ENCODE measurements at regions not wholly inside any gene's neighbourhood (a gene's known extent, or its start where the extent isn't known, plus 50 kb on each side); places are given as distances from the start of the nearest gene placed in this dataset.
A peak's percentile ranks its signal among the peaks of the same experiment; 100 is the strongest.

GRCh38 chr12:59193476-59194050 lies 273.3 kb upstream of the LRIG3 start:
- no peaks in the 10 kb centered on the region for H3K36me3 Mint-ChIP-seq (ENCODE audit: insufficient read depth)
- H3K9me3 Mint-ChIP-seq = peaks cover 10% of the 10 kb centered on the region
- no peaks in the 10 kb centered on the region for H3K27me3 Mint-ChIP-seq (ENCODE audit: low read depth)
- DNase-seq (no peak), ATAC-seq (no peak)
- H3K4me3 Mint-ChIP-seq = no peak overlapping the region
- H3K4me1 Mint-ChIP-seq (ENCODE audit: low read depth) = no peaks in the 10 kb centered on the region

- DNase-seq (no peak), ATAC-seq (no peak)
- H3K9me3 Mint-ChIP-seq = peaks cover 10% of the 10 kb centered on the region
- H3K4me1 Mint-ChIP-seq (ENCODE audit: low read depth) = no peaks in the 10 kb centered on the region
- no peaks in the 10 kb centered on the region for H3K27me3 Mint-ChIP-seq (ENCODE audit: low read depth)
- no peaks in the 10 kb centered on the region for H3K36me3 Mint-ChIP-seq (ENCODE audit: insufficient read depth)
- no peak overlapping the region for H3K4me3 Mint-ChIP-seq
These were observed 271.1 kb upstream of the LRIG3 start for GRCh38 chr12:59191372-59191771.

GRCh38 chr12:59186451-59186850 lies 266.1 kb upstream of the LRIG3 start:
- Mint-ChIP-seq H3K36me3 (ENCODE audit: insufficient read depth) (no peaks in the 10 kb centered on the region), H3K4me1 (ENCODE audit: low read depth) (no peaks in the 10 kb centered on the region), H3K4me3 (no peak overlapping the region), H3K9me3 (no peaks in the 10 kb centered on the region), H3K27me3 (ENCODE audit: low read depth) (no peaks in the 10 kb centered on the region)
- ATAC-seq = no peak
- DNase-seq = no peak

GRCh38 chr12:59185295-59185694 lies 265.0 kb upstream of the LRIG3 start:
- Mint-ChIP-seq H3K27me3 (ENCODE audit: low read depth) (no peaks in the 10 kb centered on the region), H3K36me3 (ENCODE audit: insufficient read depth) (no peaks in the 10 kb centered on the region), H3K4me3 (no peak overlapping the region), H3K4me1 (ENCODE audit: low read depth) (no peaks in the 10 kb centered on the region), H3K9me3 (no peaks in the 10 kb centered on the region)
- ATAC-seq = no peak
- DNase-seq = no peak

GRCh38 chr12:59182658-59183455 lies 262.6 kb upstream of the LRIG3 start:
- no peak for ATAC-seq
- no peak for DNase-seq
- Mint-ChIP-seq H3K4me1 (ENCODE audit: low read depth) (no peaks in the 10 kb centered on the region), H3K36me3 (ENCODE audit: insufficient read depth) (no peaks in the 10 kb centered on the region), H3K4me3 (no peak overlapping the region), H3K27me3 (ENCODE audit: low read depth) (no peaks in the 10 kb centered on the region), H3K9me3 (no peaks in the 10 kb centered on the region)

GRCh38 chr12:59182191-59182590 lies 261.9 kb upstream of the LRIG3 start:
- ATAC-seq (peak; percentile 46 to 56), DNase-seq (no peak)
- Mint-ChIP-seq H3K9me3 (no peaks in the 10 kb centered on the region), H3K36me3 (ENCODE audit: insufficient read depth) (no peaks in the 10 kb centered on the region), H3K4me3 (no peak overlapping the region), H3K27me3 (ENCODE audit: low read depth) (no peaks in the 10 kb centered on the region), H3K4me1 (ENCODE audit: low read depth) (no peaks in the 10 kb centered on the region)

GRCh38 chr12:59181196-59181777 lies 261.0 kb upstream of the LRIG3 start:
- ATAC-seq = no peak
- H3K4me1 Mint-ChIP-seq (ENCODE audit: low read depth) = no peaks in the 10 kb centered on the region
- H3K27me3 Mint-ChIP-seq (ENCODE audit: low read depth) = no peaks in the 10 kb centered on the region
- no peak overlapping the region for H3K4me3 Mint-ChIP-seq
- no peaks in the 10 kb centered on the region for H3K9me3 Mint-ChIP-seq
- no peaks in the 10 kb centered on the region for H3K36me3 Mint-ChIP-seq (ENCODE audit: insufficient read depth)
- DNase-seq = no peak

- no peaks in the 10 kb centered on the region for H3K27me3 Mint-ChIP-seq (ENCODE audit: low read depth)
- no peaks in the 10 kb centered on the region for H3K9me3 Mint-ChIP-seq
- DNase-seq = no peak
- ATAC-seq = no peak
- H3K4me1 Mint-ChIP-seq (ENCODE audit: low read depth) = no peaks in the 10 kb centered on the region
- H3K4me3 Mint-ChIP-seq = no peak overlapping the region
- no peaks in the 10 kb centered on the region for H3K36me3 Mint-ChIP-seq (ENCODE audit: insufficient read depth)
These were observed 258.9 kb upstream of the LRIG3 start for GRCh38 chr12:59179231-59179630.

GRCh38 chr12:59173695-59174094 lies 253.4 kb upstream of the LRIG3 start:
- Mint-ChIP-seq H3K36me3 (ENCODE audit: insufficient read depth) (no peaks in the 10 kb centered on the region), H3K4me3 (no peak overlapping the region), H3K9me3 (no peaks in the 10 kb centered on the region), H3K4me1 (ENCODE audit: low read depth) (no peaks in the 10 kb centered on the region), H3K27me3 (ENCODE audit: low read depth) (peaks cover 1% of the 10 kb centered on the region)
- ATAC-seq (no peak), DNase-seq (no peak)

GRCh38 chr12:59168647-59169046 lies 248.3 kb upstream of the LRIG3 start:
- Mint-ChIP-seq H3K36me3 (ENCODE audit: insufficient read depth) (no peaks in the 10 kb centered on the region), H3K9me3 (no peaks in the 10 kb centered on the region), H3K27me3 (ENCODE audit: low read depth) (peaks cover 5% of the 10 kb centered on the region), H3K4me3 (no peak overlapping the region), H3K4me1 (ENCODE audit: low read depth) (no peaks in the 10 kb centered on the region)
- DNase-seq = no peak
- ATAC-seq = no peak

GRCh38 chr12:59166457-59166856 lies 246.2 kb upstream of the LRIG3 start:
- H3K4me1 Mint-ChIP-seq (ENCODE audit: low read depth) = no peaks in the 10 kb centered on the region
- no peaks in the 10 kb centered on the region for H3K36me3 Mint-ChIP-seq (ENCODE audit: insufficient read depth)
- H3K27me3 Mint-ChIP-seq (ENCODE audit: low read depth) = peaks cover 5% of the 10 kb centered on the region
- H3K4me3 Mint-ChIP-seq = no peak overlapping the region
- H3K9me3 Mint-ChIP-seq = no peaks in the 10 kb centered on the region
- DNase-seq (no peak), ATAC-seq (no peak)

- Mint-ChIP-seq H3K27me3 (ENCODE audit: low read depth) (peaks cover 5% of the 10 kb centered on the region), H3K4me1 (ENCODE audit: low read depth) (no peaks in the 10 kb centered on the region), H3K36me3 (ENCODE audit: insufficient read depth) (no peaks in the 10 kb centered on the region), H3K9me3 (no peaks in the 10 kb centered on the region), H3K4me3 (no peak overlapping the region)
- DNase-seq = no peak
- no peak for ATAC-seq
These were observed 244.9 kb upstream of the LRIG3 start for GRCh38 chr12:59164991-59165718.

GRCh38 chr12:59164226-59164625 lies 243.9 kb upstream of the LRIG3 start:
- no peak for DNase-seq
- H3K4me1 Mint-ChIP-seq (ENCODE audit: low read depth) = no peaks in the 10 kb centered on the region
- H3K9me3 Mint-ChIP-seq = peaks cover 2% of the 10 kb centered on the region
- H3K27me3 Mint-ChIP-seq (ENCODE audit: low read depth) = peaks cover 5% of the 10 kb centered on the region
- ATAC-seq = no peak
- no peaks in the 10 kb centered on the region for H3K36me3 Mint-ChIP-seq (ENCODE audit: insufficient read depth)
- H3K4me3 Mint-ChIP-seq = no peak overlapping the region

- no peaks in the 10 kb centered on the region for H3K27me3 Mint-ChIP-seq (ENCODE audit: low read depth)
- H3K36me3 Mint-ChIP-seq (ENCODE audit: insufficient read depth) = no peaks in the 10 kb centered on the region
- peaks cover 26% of the 10 kb centered on the region for H3K9me3 Mint-ChIP-seq
- no peaks in the 10 kb centered on the region for H3K4me1 Mint-ChIP-seq (ENCODE audit: low read depth)
- DNase-seq (no peak), ATAC-seq (no peak)
- H3K4me3 Mint-ChIP-seq = no peak overlapping the region
These were observed 238.4 kb upstream of the LRIG3 start for GRCh38 chr12:59158681-59159080.

All from activated T-cell treated with anti-CD3 and anti-CD28 coated beads, Interleukin-2, amount 50 U/mL, for 4 hours (primary cell).